GM23338 (cell line): ENCODE measurements at regions not wholly inside any gene's neighbourhood (a gene's known extent, or its start where the extent isn't known, plus 50 kb on each side); places are given as distances from the start of the nearest gene placed in this dataset.

ENCODE experiments used
- ATAC-seq: fragments of 200-7000 bp; cut with Tn5 transposase; 3 replicates; pipeline ENCODE4 v1.9.1; 2020
- DNase-seq: peaks from one replicate; pipeline ENCODE4 v3.0.0-alpha.2; 2015; ENCODE audit warnings: low spot score
- H2AFZ ChIP-seq: fragments of 200-600 bp; sonication (generic); 2 replicates; pipeline ENCODE4 v1.8.0; 2016; ENCODE audit warnings: antibody characterized with exemption, mild to moderate bottlenecking, moderate library complexity
- H3F3A ChIP-seq: fragments of 200-600 bp; sonication (generic); replicated peaks from 2 replicates; pipeline ENCODE4 v1.8.0; 2017; ENCODE audit warnings: antibody characterized with exemption, mixed run types, low read depth
- H3K27ac ChIP-seq: fragments of 200-600 bp; sonication (generic); 2 replicates; pipeline ENCODE4 v1.6.1; 2016; ENCODE audit warnings: low read depth
- H3K27me3 ChIP-seq: fragments of 200-600 bp; sonication (generic); 2 replicates; pipeline ENCODE4 v1.8.0; 2016; ENCODE audit warnings: mild to moderate bottlenecking, mixed run types, moderate library complexity; ENCODE audit not compliant: insufficient read depth
- H3K36me3 ChIP-seq: fragments of 200-600 bp; sonication (generic); 2 replicates; pipeline ENCODE4 v1.8.0; 2016; ENCODE audit warnings: mild to moderate bottlenecking; ENCODE audit not compliant: insufficient read depth
- H3K4me1 ChIP-seq: fragments of 200-600 bp; sonication (generic); 2 replicates; pipeline ENCODE4 v1.8.0; 2016; ENCODE audit warnings: mild to moderate bottlenecking, moderate library complexity; ENCODE audit not compliant: insufficient read depth
- H3K4me2 ChIP-seq: fragments of 200-600 bp; sonication (generic); 2 replicates; pipeline ENCODE4 v1.7.1; 2017; ENCODE audit warnings: mixed run types
- H3K4me3 ChIP-seq: fragments of 200-600 bp; sonication (generic); 2 replicates; pipeline ENCODE4 v1.6.1; 2016; ENCODE audit warnings: mixed run types
- H3K79me2 ChIP-seq: fragments of 200-600 bp; sonication (generic); replicated peaks from 2 replicates; pipeline ENCODE4 v1.8.0; 2017; ENCODE audit warnings: mild to moderate bottlenecking; ENCODE audit not compliant: insufficient read depth
- H3K9me2 ChIP-seq: fragments of 200-600 bp; sonication (generic); 2 replicates; pipeline ENCODE4 v1.8.0; 2017; ENCODE audit not compliant: insufficient read depth
- H4K20me1 ChIP-seq: fragments of 200-600 bp; sonication (generic); replicated peaks from 2 replicates; pipeline ENCODE4 v1.8.0; 2017; ENCODE audit warnings: mild to moderate bottlenecking; ENCODE audit not compliant: insufficient read depth
- H3K27ac Mint-ChIP-seq: 2 replicates; pipeline ENCODE4 v1.8.0; 2020; ENCODE audit warnings: inconsistent platforms, mild to moderate bottlenecking, moderate library complexity, mixed read lengths
- H3K27me3 Mint-ChIP-seq: 3 replicates; pipeline ENCODE4 v1.8.0; 2022; ENCODE audit warnings: low read depth, mild to moderate bottlenecking, moderate library complexity, mixed read lengths, inconsistent platforms; ENCODE audit not compliant: insufficient read depth, poor library complexity
- H3K36me3 Mint-ChIP-seq: 3 replicates; pipeline ENCODE4 v1.8.0; 2021; ENCODE audit warnings: low read depth, mild to moderate bottlenecking, inconsistent platforms, moderate library complexity, mixed read lengths
- H3K4me1 Mint-ChIP-seq: 3 replicates; pipeline ENCODE4 v1.8.0; 2020; ENCODE audit warnings: mild to moderate bottlenecking, inconsistent platforms, mixed read lengths
- H3K4me3 Mint-ChIP-seq: 3 replicates; pipeline ENCODE4 v1.8.0; 2021; ENCODE audit warnings: moderate library complexity, mild to moderate bottlenecking, inconsistent platforms, mixed read lengths
- H3K9me3 Mint-ChIP-seq: 3 replicates; pipeline ENCODE4 v1.8.0; 2020; ENCODE audit warnings: moderate library complexity, mild to moderate bottlenecking, inconsistent platforms, mixed read lengths
- CTCF ChIP-seq, 2 experiments: fragments of 200-600 bp in 1 of 2; sonication (generic) in 1 of 2; conservative IDR thresholded peaks; 2 replicates each; pipeline versions ENCODE4 v1.5.1 to v1.6.1; 2016 to 2017; ENCODE audit warnings: antibody characterized with exemption in 2 of 2, low read depth in 2 of 2, mild to moderate bottlenecking in 2 of 2, moderate library complexity in 1 of 2
- JUNB ChIP-seq: IDR thresholded peaks from one replicate; pipeline ENCODE4 v1.6.1; 2016; ENCODE audit warnings: antibody characterized with exemption; ENCODE audit not compliant: unreplicated experiment
- STAT1 ChIP-seq: IDR thresholded peaks from one replicate; pipeline ENCODE4 v1.6.1; 2016; ENCODE audit warnings: antibody characterized with exemption; ENCODE audit not compliant: unreplicated experiment
- ZNF114 ChIP-seq: fragments of 250-450 bp; sonication (Bioruptor Pico); IDR thresholded peaks from 2 replicates; pipeline ENCODE4 v1.5.0; 2020; ENCODE audit warnings: mild to moderate bottlenecking, moderate library complexity
- ZNF462 ChIP-seq: fragments of 250-450 bp; sonication (Bioruptor Pico); IDR thresholded peaks from 2 replicates; pipeline ENCODE4 v1.5.0; 2020; ENCODE audit warnings: mild to moderate bottlenecking, moderate library complexity

GRCh38 chr1:29441916-29442668 is 205.8 kb downstream of the PTPRU start:
- no peaks in the 10 kb centered on the region for H3K9me3 Mint-ChIP-seq
- Histone ChIP-seq H4K20me1 (no peaks in the 10 kb centered on the region), H3K79me2 (no peaks in the 10 kb centered on the region), H3K27ac (no peak overlapping the region), H3F3A (no peaks in the 10 kb centered on the region), H3K27me3 (no peaks in the 10 kb centered on the region), H3K4me1 (peaks cover 10% of the 10 kb centered on the region), H3K4me2 (no peak overlapping the region), H2AFZ (peak overlapping the region; percentile 49), H3K36me3 (no peaks in the 10 kb centered on the region), H3K4me3 (no peak overlapping the region), H3K9me2 (no peaks in the 10 kb centered on the region)
- H3K27ac Mint-ChIP-seq: no peak overlapping the region
- no peak for DNase-seq
- H3K4me1 Mint-ChIP-seq: peaks cover 25% of the 10 kb centered on the region
- no peak overlapping the region; the same call in 2 of the 3 replicates for H3K4me3 Mint-ChIP-seq
- H3K36me3 Mint-ChIP-seq: no peaks in the 10 kb centered on the region
- no peak for ATAC-seq
- TF ChIP-seq ZNF462 (no peak), STAT1 (no peak), JUNB (no peak), ZNF114 (CRISPR knock-in tag) (no peak), CTCF (conservative IDR thresholded peaks at IDR 0.05; ENCODE audit: low read depth in 2 of 2) (no peak)
- peaks cover 16% of the 10 kb centered on the region for H3K27me3 Mint-ChIP-seq
